ENCODE measurements at regions not wholly inside any gene's neighbourhood (a gene's known extent, or its start where the extent isn't known, plus 50 kb on each side); places are given as distances from the start of the nearest gene placed in this dataset.

GRCh38 chr11:127670374-127671119 lies 670.0 kb upstream of the KIRREL3 start:
- CTCF ChIA-PET = no interaction called here

More at GRCh38 chr11:127670374-127671119, 670.0 kb upstream of the KIRREL3 start:
- Histone ChIP-seq H3K9me1 (replicated peaks; ENCODE audit: control insufficient read depth, extremely low read depth, insufficient read depth, low read length) (no peaks in the 10 kb centered on the region), H3K36me3 (ENCODE audit: control insufficient read depth in 2 of 2, extremely low read depth in 1 of 2, insufficient read depth in 2 of 2, low read length in 2 of 2) (no peaks in the 10 kb centered on the region), H3K27ac (ENCODE audit: insufficient read depth, low read depth, low read length) (no peak overlapping the region), H3K27me3 (ENCODE audit: control insufficient read depth in 2 of 2, insufficient read depth in 2 of 2, low read length in 2 of 2) (no peaks in the 10 kb centered on the region), H4K20me1 (replicated peaks; ENCODE audit: control insufficient read depth, extremely low read depth, insufficient read depth, low read length) (no peaks in the 10 kb centered on the region), H3K4me1 (ENCODE audit: control insufficient read depth, extremely low read depth, insufficient read depth, low read length) (no peaks in the 10 kb centered on the region), H3K9me3 (replicated peaks; ENCODE audit: control insufficient read depth, insufficient read depth, low read length) (no peaks in the 10 kb centered on the region), H2AFZ (ENCODE audit: low read depth, low read length) (no peak overlapping the region), H3K4me3 (replicated peaks in 1 of 3; ENCODE audit: insufficient read depth in 1 of 3, low read depth in 1 of 3, low read length in 3 of 3) (no peak overlapping the region), H3K9ac (replicated peaks; ENCODE audit: extremely low read depth, insufficient read depth, low read length) (no peak overlapping the region), H3K79me2 (ENCODE audit: control insufficient read depth, insufficient read depth, low read length) (no peaks in the 10 kb centered on the region), H3K4me2 (ENCODE audit: insufficient read depth, low read length) (no peak overlapping the region)
- dilution Hi-C loops (cut with MboI; ENCODE audit: extremely low pct_ligation_motif_present, low sequenced_read_pairs) = no loop called here
- POLR2A ChIA-PET = no interaction called here
- intact Hi-C loops (cut with micrococcal nuclease) = no loop called here
- FAIRE-seq = no peak
- no peak for DNase-seq (ENCODE audit: low read depth, low spot score)
- no TSS peak for BruUV-seq (replicated peaks)
- TF ChIP-seq FOS (IDR thresholded peaks at IDR 0.05; ENCODE audit: borderline replicate concordance, insufficient read depth, low read length) = no peak
- no peak for TF ChIP-seq CTCF (IDR thresholded peaks at IDR 0.05; ENCODE audit: extremely low read depth in 1 of 2, insufficient read depth in 1 of 2, low read depth in 1 of 2, low read length in 2 of 2)
- no peak for TF ChIP-seq POLR2A (IDR thresholded peaks at IDR 0.05; ENCODE audit: low read depth, low read length)
- TF ChIP-seq MYC (IDR thresholded peaks at IDR 0.05; ENCODE audit: low read depth, low read length) = no peak
- TF ChIP-seq GATA2 (IDR thresholded peaks at IDR 0.05; ENCODE audit: insufficient read depth, insufficient read length, low read depth, low read length) = no peak
- TF ChIP-seq POLR2AphosphoS5 (IDR thresholded peaks at IDR 0.05; ENCODE audit: insufficient read depth, low read depth, low read length) = no peak
- no peak for TF ChIP-seq JUN (IDR thresholded peaks at IDR 0.05; ENCODE audit: borderline replicate concordance, insufficient read depth, insufficient read length, low read depth)

All from endothelial cell of umbilical vein (primary cell).